CD4-positive, alpha-beta T cell (primary cell): ENCODE measurements at regions not wholly inside any gene's neighbourhood (a gene's known extent, or its start where the extent isn't known, plus 50 kb on each side); places are given as distances from the start of the nearest gene placed in this dataset.

Experiments
- ATAC-seq: fragments of 200-7000 bp; cut with Tn5 transposase; one replicate; pipeline ENCODE4 v1.10.0; 2022; ENCODE audit warnings: mild to moderate bottlenecking; ENCODE audit not compliant: poor library complexity
- CTCF ChIA-PET: fragments of 350-600 bp; sonication (Branson Sonifier 250); formaldehyde crosslinking; loops from one replicate; lab custom pipeline; 2021; ENCODE audit warnings: antibody characterized with exemption, inconsistent platforms; lab: Charles Lee
- POLR2A ChIA-PET: fragments of 350-600 bp; sonication (Branson Sonifier 250); formaldehyde crosslinking; loops from one replicate; lab custom pipeline; 2021; ENCODE audit warnings: antibody characterized with exemption, inconsistent platforms; lab: Charles Lee
- DNase-seq, 14 experiments: peaks; one replicate each; pipeline ENCODE4 v3.0.0-alpha.2; 2013 to 2020; ENCODE audit warnings: mixed read lengths in 2 of 14
- H3K27ac ChIP-seq, 2 donors: one replicate each; pipeline versions ENCODE4 v1.5.1 to v1.7.0; 2013; ENCODE audit warnings: low read length in 2 of 2, low read depth in 1 of 2, mild to moderate bottlenecking in 1 of 2
- H3K27me3 ChIP-seq, 2 experiments: 1 replicate in 1 of 2; 2 replicates in 1 of 2; pipeline versions ENCODE4 v1.6.1 to v1.7.0; 2013; ENCODE audit warnings: low read length in 2 of 2, control low read depth in 1 of 2, mild to moderate bottlenecking in 1 of 2, moderate library complexity in 1 of 2; ENCODE audit not compliant: insufficient read depth in 2 of 2, control insufficient read depth in 1 of 2
- H3K36me3 ChIP-seq: one replicate; pipeline ENCODE4 v1.6.1; 2013; ENCODE audit warnings: low read length, control low read depth; ENCODE audit not compliant: insufficient read depth
- H3K4me1 ChIP-seq: one replicate; pipeline ENCODE4 v1.6.1; 2013; ENCODE audit warnings: low read length, control low read depth; ENCODE audit not compliant: insufficient read depth
- H3K4me3 ChIP-seq: one replicate; pipeline ENCODE4 v1.5.1; 2013; ENCODE audit warnings: mild to moderate bottlenecking, low read length, moderate library complexity
- H3K9me3 ChIP-seq, 2 experiments: 1 replicate in 1 of 2; 2 replicates in 1 of 2; pipeline versions ENCODE4 v1.6.1 to v1.7.0; 2013; ENCODE audit warnings: low read length in 2 of 2, mild to moderate bottlenecking in 2 of 2, control low read depth in 1 of 2, moderate library complexity in 1 of 2; ENCODE audit not compliant: control insufficient read depth in 1 of 2, insufficient read depth in 1 of 2
- H3K27ac Mint-ChIP-seq: one replicate; pipeline ENCODE4 v1.8.0; 2020; ENCODE audit warnings: mixed read lengths
- H3K27me3 Mint-ChIP-seq: one replicate; pipeline ENCODE4 v1.8.0; 2021; ENCODE audit warnings: mixed read lengths
- H3K36me3 Mint-ChIP-seq: one replicate; pipeline ENCODE4 v1.8.0; 2021; ENCODE audit warnings: low read depth, mixed read lengths
- H3K4me1 Mint-ChIP-seq: one replicate; pipeline ENCODE4 v1.8.0; 2021; ENCODE audit warnings: low read depth, mixed read lengths
- H3K4me3 Mint-ChIP-seq: one replicate; pipeline ENCODE4 v1.8.0; 2020; ENCODE audit warnings: mild to moderate bottlenecking, mixed read lengths
- H3K9me3 Mint-ChIP-seq: one replicate; pipeline ENCODE4 v1.8.0; 2020; ENCODE audit warnings: mixed read lengths
- intact Hi-C, 2 experiments: fragments of 100-400 bp; cut with DNase I in 1 of 2; cut with micrococcal nuclease in 1 of 2; formaldehyde crosslinking; loops; one replicate each; pipeline versions ENCODE4 v1.15.1 to v1.9.0; 2023 to 2025; cut with DNase I, micrococcal nuclease
- TF ChIP-seq, protein P1 (sequence below): fragments of 200-600 bp; IDR thresholded peaks from one replicate; pipeline ENCODE4 v1.8.0; 2022; ENCODE audit warnings: antibody characterized with exemption, mild to moderate bottlenecking

DNA sequence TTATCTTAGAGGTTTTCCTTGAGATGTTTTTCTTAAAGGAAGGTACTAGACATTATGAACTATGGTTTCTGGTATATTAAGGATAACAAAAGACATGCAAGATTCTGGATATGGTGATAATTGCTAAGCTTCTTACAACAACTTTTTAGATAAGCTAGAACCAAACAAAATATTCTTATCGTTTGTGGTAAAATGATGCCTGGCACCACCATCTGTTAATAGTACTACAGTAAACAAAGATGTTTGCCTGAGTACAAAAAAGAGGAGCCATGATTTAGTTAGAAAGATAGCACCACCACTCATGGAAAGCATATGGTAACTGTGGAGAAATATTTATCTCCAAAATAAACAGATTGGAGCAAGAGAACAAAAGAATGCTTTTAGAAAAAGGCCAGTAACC is 747.3 kb downstream of the COL12A1 start:
- ChIA-PET POLR2A (no interaction called here), CTCF (no interaction called here)
- intact Hi-C loops = no loop called here
- H3K4me3 ChIP-seq = no peak overlapping the region
- Mint-ChIP-seq H3K9me3 (peaks cover 6% of the 10 kb centered on the region), H3K27ac (no peak overlapping the region), H3K4me1 (no peaks in the 10 kb centered on the region), H3K27me3 (no peaks in the 10 kb centered on the region), H3K36me3 (no peaks in the 10 kb centered on the region), H3K4me3 (no peak overlapping the region)
- TF ChIP-seq, protein P1, sequence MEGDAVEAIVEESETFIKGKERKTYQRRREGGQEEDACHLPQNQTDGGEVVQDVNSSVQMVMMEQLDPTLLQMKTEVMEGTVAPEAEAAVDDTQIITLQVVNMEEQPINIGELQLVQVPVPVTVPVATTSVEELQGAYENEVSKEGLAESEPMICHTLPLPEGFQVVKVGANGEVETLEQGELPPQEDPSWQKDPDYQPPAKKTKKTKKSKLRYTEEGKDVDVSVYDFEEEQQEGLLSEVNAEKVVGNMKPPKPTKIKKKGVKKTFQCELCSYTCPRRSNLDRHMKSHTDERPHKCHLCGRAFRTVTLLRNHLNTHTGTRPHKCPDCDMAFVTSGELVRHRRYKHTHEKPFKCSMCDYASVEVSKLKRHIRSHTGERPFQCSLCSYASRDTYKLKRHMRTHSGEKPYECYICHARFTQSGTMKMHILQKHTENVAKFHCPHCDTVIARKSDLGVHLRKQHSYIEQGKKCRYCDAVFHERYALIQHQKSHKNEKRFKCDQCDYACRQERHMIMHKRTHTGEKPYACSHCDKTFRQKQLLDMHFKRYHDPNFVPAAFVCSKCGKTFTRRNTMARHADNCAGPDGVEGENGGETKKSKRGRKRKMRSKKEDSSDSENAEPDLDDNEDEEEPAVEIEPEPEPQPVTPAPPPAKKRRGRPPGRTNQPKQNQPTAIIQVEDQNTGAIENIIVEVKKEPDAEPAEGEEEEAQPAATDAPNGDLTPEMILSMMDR = no peak
- H3K36me3 ChIP-seq = no peaks in the 10 kb centered on the region
- H3K27ac ChIP-seq = no peak overlapping the region
- DNase-seq (no peak), ATAC-seq (no peak)
- H3K4me1 ChIP-seq = no peaks in the 10 kb centered on the region
- H3K9me3 ChIP-seq = peaks cover 7 to 13% of the 10 kb centered on the region in 2 experiments
- H3K27me3 ChIP-seq = no peaks in the 10 kb centered on the region

GRCh38 chr6:74455786-74456185 is 750.1 kb downstream of the COL12A1 start:
- no peak for DNase-seq
- TF ChIP-seq, protein P1 = no peak
- no peak overlapping the region for H3K4me3 ChIP-seq
- Mint-ChIP-seq H3K4me1 (no peaks in the 10 kb centered on the region), H3K27ac (no peak overlapping the region), H3K4me3 (no peak overlapping the region), H3K9me3 (peaks cover 6% of the 10 kb centered on the region), H3K27me3 (no peaks in the 10 kb centered on the region), H3K36me3 (no peaks in the 10 kb centered on the region)
- H3K27ac ChIP-seq = no peak overlapping the region
- no peak for ATAC-seq
- POLR2A ChIA-PET = no interaction called here
- H3K36me3 ChIP-seq = no peaks in the 10 kb centered on the region
- no peaks in the 10 kb centered on the region for H3K4me1 ChIP-seq
- H3K9me3 ChIP-seq = peaks cover 7 to 13% of the 10 kb centered on the region in 2 experiments
- intact Hi-C loops = no loop called here
- no peaks in the 10 kb centered on the region for H3K27me3 ChIP-seq
- CTCF ChIA-PET = no interaction called here

DNA sequence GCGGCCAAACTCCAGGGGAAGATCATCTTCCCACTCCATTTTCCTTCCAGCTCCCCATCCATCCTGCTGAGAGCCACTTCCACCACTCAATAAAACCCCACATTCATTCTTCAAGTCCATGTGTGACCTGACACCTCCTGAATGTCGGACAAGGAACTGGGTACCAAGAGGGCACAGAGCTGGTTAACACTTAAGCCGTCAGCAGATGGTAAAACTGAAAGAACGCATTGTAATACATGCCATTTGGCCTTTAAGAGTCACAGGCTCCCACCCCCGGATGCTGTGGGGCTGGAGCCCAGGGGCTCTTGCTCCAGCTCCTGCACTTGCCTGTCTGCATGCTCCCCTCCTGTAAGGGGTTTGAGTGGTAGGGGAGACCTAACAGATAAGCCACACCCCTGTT is 753.9 kb downstream of the COL12A1 start:
- no peak overlapping the region for H3K27ac Mint-ChIP-seq
- Histone ChIP-seq H3K36me3 (no peaks in the 10 kb centered on the region), H3K27ac (no peak overlapping the region), H3K27me3 (no peaks in the 10 kb centered on the region), H3K4me1 (no peaks in the 10 kb centered on the region), H3K4me3 (no peak overlapping the region), H3K9me3 (peaks cover 5 to 7% of the 10 kb centered on the region in 2 experiments)
- CTCF ChIA-PET = no interaction called here
- TF ChIP-seq, protein P1 = no peak
- no peaks in the 10 kb centered on the region for H3K4me1 Mint-ChIP-seq
- intact Hi-C loops = no loop called here
- no peak overlapping the region for H3K4me3 Mint-ChIP-seq
- H3K36me3 Mint-ChIP-seq = no peaks in the 10 kb centered on the region
- no peak for DNase-seq
- H3K27me3 Mint-ChIP-seq = no peaks in the 10 kb centered on the region
- ATAC-seq = no peak
- peaks cover 2% of the 10 kb centered on the region for H3K9me3 Mint-ChIP-seq
- POLR2A ChIA-PET = no interaction called here
